ENCODE measurements at regions not wholly inside any gene's neighbourhood (a gene's known extent, or its start where the extent isn't known, plus 50 kb on each side); places are given as distances from the start of the nearest gene placed in this dataset.

GRCh38 chr1:172756024-172756423, 97.1 kb downstream of the FASLG start:
- TF ChIP-seq CTCF (IDR thresholded peaks at IDR 0.05): no peak

- no peak for TF ChIP-seq CTCF (IDR thresholded peaks at IDR 0.05)
These were observed 99.4 kb downstream of the FASLG start for GRCh38 chr1:172758259-172758658.

- no peak for TF ChIP-seq CTCF (IDR thresholded peaks at IDR 0.05)
These were observed 101.2 kb downstream of the FASLG start for GRCh38 chr1:172760121-172760520.

GRCh38 chr1:172761581-172762486, 102.9 kb downstream of the FASLG start:
- no peak for TF ChIP-seq CTCF (IDR thresholded peaks at IDR 0.05)

- TF ChIP-seq CTCF (IDR thresholded peaks at IDR 0.05): no peak
These were observed 104.2 kb downstream of the FASLG start for GRCh38 chr1:172763057-172763456.

GRCh38 chr1:172764378-172764777, 105.5 kb downstream of the FASLG start:
- TF ChIP-seq CTCF (IDR thresholded peaks at IDR 0.05): no peak

GRCh38 chr1:172766462-172766861, 107.6 kb downstream of the FASLG start:
- TF ChIP-seq CTCF (IDR thresholded peaks at IDR 0.05): no peak

All from LNCAP (cell line).